ENCODE measurements at regions not wholly inside any gene's neighbourhood (a gene's known extent, or its start where the extent isn't known, plus 50 kb on each side); places are given as distances from the start of the nearest gene placed in this dataset.

DNA sequence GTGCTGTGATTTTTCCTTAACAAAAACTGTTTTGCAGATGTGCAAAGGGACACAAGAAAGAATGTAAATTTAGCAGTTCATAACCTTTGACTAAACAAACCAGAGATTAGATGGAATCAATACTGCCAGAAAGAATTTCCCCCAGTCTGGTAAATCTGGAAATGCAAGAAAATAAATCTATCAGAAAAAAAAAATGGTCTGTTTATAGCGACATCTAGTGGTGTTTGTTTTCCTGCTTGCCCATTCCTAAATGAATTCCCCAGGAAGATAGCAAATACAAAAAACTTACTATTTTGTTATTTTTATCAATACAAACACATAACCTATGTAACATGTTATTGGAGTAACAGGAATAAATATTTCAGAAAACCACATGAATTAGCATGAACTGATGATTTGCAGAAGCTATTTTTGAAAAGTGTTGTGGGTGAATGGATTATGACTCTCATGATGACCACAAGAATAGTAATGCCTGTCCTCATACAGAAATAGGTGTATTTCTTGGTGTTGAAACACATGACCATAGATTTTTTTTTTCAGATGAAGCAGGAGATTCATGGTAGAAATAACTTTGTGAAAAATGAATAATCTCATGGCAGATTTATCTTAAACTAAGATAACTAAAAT is 1703.8 kb downstream of the MAT2B start (continued):
- TF ChIP-seq, protein P1, sequence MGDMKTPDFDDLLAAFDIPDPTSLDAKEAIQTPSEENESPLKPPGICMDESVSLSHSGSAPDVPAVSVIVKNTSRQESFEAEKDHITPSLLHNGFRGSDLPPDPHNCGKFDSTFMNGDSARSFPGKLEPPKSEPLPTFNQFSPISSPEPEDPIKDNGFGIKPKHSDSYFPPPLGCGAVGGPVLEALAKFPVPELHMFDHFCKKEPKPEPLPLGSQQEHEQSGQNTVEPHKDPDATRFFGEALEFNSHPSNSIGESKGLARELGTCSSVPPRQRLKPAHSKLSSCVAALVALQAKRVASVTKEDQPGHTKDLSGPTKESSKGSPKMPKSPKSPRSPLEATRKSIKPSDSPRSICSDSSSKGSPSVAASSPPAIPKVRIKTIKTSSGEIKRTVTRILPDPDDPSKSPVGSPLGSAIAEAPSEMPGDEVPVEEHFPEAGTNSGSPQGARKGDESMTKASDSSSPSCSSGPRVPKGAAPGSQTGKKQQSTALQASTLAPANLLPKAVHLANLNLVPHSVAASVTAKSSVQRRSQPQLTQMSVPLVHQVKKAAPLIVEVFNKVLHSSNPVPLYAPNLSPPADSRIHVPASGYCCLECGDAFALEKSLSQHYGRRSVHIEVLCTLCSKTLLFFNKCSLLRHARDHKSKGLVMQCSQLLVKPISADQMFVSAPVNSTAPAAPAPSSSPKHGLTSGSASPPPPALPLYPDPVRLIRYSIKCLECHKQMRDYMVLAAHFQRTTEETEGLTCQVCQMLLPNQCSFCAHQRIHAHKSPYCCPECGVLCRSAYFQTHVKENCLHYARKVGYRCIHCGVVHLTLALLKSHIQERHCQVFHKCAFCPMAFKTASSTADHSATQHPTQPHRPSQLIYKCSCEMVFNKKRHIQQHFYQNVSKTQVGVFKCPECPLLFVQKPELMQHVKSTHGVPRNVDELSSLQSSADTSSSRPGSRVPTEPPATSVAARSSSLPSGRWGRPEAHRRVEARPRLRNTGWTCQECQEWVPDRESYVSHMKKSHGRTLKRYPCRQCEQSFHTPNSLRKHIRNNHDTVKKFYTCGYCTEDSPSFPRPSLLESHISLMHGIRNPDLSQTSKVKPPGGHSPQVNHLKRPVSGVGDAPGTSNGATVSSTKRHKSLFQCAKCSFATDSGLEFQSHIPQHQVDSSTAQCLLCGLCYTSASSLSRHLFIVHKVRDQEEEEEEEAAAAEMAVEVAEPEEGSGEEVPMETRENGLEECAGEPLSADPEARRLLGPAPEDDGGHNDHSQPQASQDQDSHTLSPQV (IDR thresholded peaks at IDR 0.05), result 0 out of 2 replicates have a peak, but pooled peaks have one; percentile 13
- TF ChIP-seq MYB (IDR thresholded peaks at IDR 0.05; ENCODE audit: borderline replicate concordance, low read depth, low read length) (no peak), SIX5 (IDR thresholded peaks at IDR 0.05; ENCODE audit: low read depth, low read length, severe bottlenecking) (no peak), TAF1 (IDR thresholded peaks at IDR 0.05; ENCODE audit: borderline replicate concordance, low read depth, low read length) (no peak), ZNF384 (IDR thresholded peaks at IDR 0.05; ENCODE audit: borderline replicate concordance, low read depth, low read length) (peak; percentile 60), HCFC1 (IDR thresholded peaks at IDR 0.05; ENCODE audit: low read length) (no peak), SMC3 (IDR thresholded peaks at IDR 0.05; ENCODE audit: borderline replicate concordance, low read length) (peak; percentile 71), MEF2A (IDR thresholded peaks at IDR 0.05; ENCODE audit: insufficient read depth, low read depth, low read length) (no peak), EP300 (IDR thresholded peaks at IDR 0.05; ENCODE audit: borderline replicate concordance in 1 of 2, control insufficient read depth in 1 of 2, low read depth in 2 of 2, low read length in 2 of 2) (no peak)

Data from GM12878 (cell line).